GM18511 (cell line): ENCODE measurements at regions not wholly inside any gene's neighbourhood (a gene's known extent, or its start where the extent isn't known, plus 50 kb on each side); places are given as distances from the start of the nearest gene placed in this dataset.

Experiments
- ATAC-seq: cut with Tn5 transposase; IDR thresholded peaks from one replicate; pipeline ENCODE4 v1.9.1; 2021; ENCODE audit warnings: mild to moderate bottlenecking, moderate library complexity; ENCODE audit not compliant: unreplicated experiment

DNA sequence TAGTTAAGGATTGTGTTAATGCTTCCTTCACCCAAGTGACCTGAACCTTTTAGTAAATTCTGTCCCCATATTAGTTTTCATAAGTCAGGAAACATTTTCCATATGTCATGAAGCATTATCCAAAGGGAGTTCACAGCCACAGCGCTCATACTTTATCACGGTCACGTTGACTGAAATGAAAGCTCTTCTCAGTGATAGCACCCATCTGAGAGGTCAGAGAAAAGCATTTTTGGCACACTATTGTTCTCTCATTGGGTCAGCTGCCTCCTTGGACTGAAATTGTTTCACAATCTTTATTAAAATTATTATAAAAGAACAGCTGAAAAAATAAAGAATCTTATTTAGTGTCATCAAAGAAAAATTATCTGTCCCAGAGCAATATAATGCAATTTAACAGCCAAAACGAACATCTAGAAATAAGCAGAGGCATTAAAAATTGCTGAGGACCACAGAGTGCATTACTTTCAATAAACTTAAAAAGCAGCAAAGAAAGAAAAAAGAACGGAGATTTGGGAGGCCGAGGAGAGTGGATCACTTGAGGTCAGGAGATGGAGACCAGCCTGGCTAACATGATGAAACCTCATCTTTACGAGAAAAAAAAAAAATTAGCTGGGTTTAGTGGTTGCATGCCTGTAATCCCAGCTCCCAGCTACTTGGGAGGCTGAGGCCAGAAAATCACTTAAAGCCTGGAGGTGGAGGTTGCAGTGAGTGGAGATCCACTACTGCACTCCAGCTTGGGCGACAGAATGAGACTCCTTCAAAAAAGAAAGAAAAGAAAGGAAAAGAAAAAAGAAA is 680.8 kb upstream of the FAM241A start:
- ATAC-seq: no peak

DNA sequence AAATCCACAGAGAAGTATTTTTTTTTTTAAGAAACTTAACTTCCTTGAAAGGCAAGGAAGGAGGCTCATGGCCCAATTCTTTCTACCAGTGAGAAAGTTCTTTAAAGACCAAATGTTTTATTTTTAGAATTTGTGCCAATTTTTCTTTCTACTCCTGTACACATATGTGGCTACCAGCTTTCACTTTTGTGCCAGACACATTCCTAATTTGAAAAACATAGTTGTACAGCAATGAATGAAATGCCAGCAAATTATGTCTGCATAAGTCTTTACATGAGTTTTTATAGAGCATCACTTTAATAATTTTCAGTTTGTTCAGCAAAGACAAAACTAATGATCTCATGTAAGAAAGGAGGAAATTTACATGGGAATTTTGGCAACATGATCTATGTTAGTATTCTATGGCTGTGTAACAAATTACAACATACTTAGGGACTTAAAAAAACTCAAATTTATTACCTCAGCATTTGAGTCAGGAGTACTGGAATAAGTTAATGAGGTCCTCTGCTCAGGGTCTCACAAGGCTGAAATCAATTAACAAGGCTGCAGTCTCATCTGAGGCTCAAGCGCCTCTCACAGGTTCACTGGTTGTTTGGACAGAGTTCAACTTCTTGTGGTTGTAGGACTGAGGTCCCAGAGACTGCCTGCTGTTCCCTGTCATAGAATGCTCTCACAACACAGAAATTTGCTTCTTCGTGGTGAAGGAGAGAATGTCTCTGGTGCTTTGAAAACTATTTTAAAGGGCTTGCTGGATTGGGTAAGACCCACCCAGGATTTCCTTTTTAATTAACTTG is 678.2 kb upstream of the FAM241A start:
- ATAC-seq: no peak

GRCh38 chr4:111475001-111475400 is 670.3 kb upstream of the FAM241A start:
- ATAC-seq: no peak

GRCh38 chr4:111475666-111476065 is 669.6 kb upstream of the FAM241A start:
- no peak for ATAC-seq

- no peak for ATAC-seq
Observed at GRCh38 chr4:111480510-111480909, 664.7 kb upstream of the FAM241A start.

DNA sequence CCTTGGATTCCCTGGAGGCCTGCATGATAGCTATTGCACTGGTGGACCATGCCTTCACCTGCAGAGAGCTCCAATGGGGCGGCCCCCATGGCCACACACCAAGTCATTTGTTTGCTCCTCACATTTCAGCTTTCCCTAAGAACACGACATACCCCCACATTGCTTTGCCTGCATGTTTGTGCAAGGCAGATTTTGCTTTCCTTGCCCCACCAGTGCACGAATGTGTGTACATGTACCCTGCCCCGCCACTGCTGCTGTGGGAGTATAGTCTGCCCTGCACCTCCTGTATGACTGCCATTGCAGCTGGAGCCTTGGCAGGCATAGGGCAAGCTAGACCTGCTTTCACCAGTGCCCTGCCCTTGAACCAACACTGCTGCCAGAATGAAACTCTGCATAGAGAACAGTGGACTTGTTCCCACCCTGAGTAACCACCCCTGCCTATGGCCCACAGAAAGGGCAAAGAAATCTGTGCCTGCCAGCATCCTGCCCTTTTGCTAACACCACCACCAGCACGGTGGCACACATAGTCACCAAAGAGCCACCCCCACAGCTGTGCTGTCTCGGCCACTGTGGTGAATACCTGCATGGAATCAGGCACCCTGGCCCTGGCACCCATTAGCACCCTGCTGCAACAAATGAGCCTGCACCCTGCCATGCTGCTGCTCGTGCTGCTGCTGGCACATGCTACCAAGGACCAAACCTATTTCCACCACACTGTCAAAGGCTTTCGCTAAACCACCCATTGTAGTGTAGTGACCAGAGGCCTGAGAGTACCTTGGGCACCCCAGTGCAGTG is 661.7 kb upstream of the FAM241A start:
- ATAC-seq: no peak

DNA sequence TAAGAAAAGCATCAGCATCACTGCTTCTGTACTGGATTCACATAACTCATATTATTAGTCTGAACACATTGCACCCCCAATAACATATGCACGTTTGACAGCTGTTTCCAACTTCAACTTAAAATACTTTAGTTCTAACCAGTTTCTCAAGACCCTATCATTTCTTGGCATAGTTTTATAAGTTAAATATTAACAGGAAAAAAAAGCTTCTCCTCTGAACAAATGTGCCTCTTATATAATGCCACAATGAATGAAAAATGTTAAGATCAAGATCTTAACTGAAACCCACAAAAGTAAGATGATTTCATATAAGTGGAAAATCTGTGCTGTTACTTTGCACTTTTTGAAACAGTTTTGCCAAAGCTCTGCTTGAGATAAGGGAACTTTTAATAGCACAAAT is 652.8 kb upstream of the FAM241A start:
- no peak for ATAC-seq

GRCh38 chr4:111494471-111494870 is 650.8 kb upstream of the FAM241A start:
- ATAC-seq: no peak

- ATAC-seq: no peak
Observed at GRCh38 chr4:111494971-111495370, 650.3 kb upstream of the FAM241A start.

DNA sequence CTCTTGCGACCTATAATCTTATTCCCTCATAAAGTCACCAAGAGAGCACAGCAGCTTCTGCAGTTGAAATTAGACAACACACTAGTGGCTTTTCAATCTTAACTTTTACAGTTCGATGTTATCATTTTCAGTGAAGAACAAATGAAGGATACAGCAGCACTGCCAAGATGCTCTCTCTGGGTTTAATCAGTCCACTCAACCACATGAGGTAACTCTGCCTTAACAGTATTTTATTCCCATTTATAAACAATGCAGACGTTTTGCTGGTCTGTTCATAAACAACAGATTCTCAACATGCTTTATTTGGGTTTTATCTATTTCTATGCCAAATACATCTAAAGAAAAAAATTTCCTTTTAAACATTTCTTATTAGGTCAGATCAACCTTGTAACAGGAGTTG is 646.0 kb upstream of the FAM241A start:
- ATAC-seq: no peak

- ATAC-seq: no peak
Observed at GRCh38 chr4:111499706-111500105, 645.5 kb upstream of the FAM241A start.

DNA sequence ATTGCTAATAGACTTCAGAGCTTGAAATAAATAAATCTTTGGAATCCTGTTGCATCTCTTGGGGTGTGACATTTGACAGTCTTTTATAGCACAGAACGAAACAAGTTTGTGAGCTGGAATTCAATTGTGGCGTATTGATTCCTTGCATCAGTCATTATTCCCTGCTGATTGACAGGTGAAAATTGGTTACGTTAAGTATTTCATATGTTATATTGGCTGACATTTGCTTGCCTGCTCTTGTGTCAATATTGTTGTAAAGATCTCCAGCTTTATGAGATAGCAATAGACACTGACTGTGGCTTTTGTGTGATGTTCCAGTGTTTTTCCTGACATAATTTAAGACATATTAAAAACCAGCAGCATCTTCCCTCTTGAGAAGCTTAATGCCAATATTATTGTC is 644.4 kb upstream of the FAM241A start:
- ATAC-seq: no peak

DNA sequence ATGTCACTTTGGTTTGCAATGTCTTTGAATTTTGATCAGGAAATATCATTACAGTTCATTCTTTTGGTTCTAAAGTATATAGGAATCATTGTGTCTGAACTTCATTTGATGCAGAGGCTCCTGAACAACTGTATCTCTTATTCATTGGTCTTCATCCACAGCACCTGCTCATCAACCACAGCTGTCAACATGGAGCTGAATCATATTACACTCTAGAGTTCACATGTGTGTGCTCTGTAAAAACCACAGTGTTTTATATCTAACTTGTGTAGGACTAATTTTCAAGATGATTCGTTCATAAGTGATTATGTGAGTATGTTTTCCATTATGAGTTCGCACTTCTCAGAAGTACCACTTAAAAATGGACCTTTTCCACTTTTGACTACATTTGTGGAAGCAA is 643.3 kb upstream of the FAM241A start:
- no peak for ATAC-seq

DNA sequence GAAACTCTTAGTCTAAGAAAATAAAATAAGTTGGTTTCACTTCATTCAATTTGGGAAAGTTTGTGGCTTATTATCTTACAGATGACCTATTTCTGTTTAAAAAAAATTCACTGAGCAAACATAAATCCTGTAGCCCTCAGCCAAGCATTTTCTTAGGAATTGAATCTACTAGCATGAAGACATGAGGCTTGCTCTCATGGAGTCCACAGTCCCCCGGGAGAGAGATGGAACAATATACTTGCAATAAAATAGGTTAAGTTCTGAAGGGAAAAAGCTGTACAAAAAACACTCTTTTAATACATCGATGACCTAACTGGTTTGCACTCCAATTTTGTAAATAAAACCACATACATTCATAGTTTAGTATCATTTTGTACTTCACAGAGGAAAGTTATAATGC is 642.6 kb upstream of the FAM241A start:
- no peak for ATAC-seq

GRCh38 chr4:111506706-111507105 is 638.5 kb upstream of the FAM241A start:
- no peak for ATAC-seq

DNA sequence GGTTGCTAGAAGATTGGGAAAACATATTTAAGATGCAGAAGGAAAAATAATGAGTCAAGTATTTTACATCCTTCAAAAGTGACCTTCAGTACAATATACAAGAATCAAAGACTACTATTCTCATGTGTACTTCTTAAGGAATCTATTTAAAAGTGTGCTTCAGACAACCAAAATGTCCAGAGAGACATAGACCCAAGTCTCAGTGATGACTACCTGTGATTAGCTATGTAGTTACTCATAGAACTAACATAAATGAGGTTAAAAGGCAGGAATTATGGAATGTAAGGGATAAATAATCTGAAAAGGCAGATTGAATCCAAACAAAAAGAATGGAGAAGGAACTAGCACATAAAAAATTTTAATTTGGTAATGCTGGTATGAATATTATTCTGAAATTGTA is 634.7 kb upstream of the FAM241A start:
- no peak for ATAC-seq

DNA sequence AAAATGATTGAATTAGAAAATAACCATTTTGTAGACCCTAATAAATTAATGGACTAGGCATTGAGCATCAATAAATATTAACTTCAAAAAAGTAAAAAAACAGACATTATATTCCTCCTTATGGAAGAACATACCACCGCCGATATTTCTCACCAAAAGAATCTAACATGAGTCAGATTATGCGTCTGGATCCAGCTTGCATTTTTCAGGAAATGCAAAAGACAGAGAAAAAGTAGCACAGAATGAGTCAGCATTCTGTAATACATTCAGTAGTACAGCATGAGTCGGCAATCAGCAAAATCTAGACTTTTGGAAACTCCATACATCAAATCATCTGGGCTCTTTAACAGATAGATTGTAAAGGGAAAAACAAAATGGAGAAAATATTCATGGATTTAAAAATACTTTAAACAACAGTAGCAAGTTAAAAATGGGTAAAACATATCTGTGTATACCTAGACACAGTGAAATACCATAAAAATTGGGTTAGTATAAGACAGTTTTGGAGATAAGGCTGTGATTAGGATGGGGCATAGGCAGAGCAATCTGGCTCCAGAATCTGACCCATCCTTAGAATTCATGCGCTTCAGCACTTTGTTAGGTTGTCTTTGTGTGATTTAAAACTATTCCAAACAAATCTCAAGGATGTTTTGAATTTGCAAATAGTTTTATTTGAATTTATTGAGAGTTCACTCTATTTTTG is 633.0 kb upstream of the FAM241A start:
- no peak for ATAC-seq

- ATAC-seq: no peak
Observed at GRCh38 chr4:111519683-111520082, 625.6 kb upstream of the FAM241A start.

- no peak for ATAC-seq
Observed at GRCh38 chr4:111530446-111530845, 614.8 kb upstream of the FAM241A start.

DNA sequence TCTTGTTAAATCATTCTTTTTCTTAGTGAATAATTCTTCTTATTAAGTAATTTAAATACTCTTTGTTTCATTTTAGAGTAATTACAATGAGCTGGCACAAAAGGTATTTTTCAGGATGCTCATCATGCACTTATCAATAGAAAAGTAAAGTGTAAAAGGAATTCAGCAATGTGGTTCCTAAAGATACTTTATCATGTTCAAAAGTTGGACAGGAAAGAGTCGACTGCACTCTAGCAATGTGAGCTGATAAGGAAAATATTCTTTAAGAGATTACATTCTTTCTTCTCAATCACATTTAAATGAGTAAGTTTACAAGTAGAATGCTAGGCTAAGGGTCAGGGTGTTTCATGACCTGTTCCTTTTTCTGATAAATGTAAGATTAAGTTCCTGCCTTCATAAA is 609.5 kb upstream of the FAM241A start:
- ATAC-seq: no peak

GRCh38 chr4:111537165-111537564 is 608.1 kb upstream of the FAM241A start:
- no peak for ATAC-seq
